ENCODE measurements at regions not wholly inside any gene's neighbourhood (a gene's known extent, or its start where the extent isn't known, plus 50 kb on each side); places are given as distances from the start of the nearest gene placed in this dataset.

DNA sequence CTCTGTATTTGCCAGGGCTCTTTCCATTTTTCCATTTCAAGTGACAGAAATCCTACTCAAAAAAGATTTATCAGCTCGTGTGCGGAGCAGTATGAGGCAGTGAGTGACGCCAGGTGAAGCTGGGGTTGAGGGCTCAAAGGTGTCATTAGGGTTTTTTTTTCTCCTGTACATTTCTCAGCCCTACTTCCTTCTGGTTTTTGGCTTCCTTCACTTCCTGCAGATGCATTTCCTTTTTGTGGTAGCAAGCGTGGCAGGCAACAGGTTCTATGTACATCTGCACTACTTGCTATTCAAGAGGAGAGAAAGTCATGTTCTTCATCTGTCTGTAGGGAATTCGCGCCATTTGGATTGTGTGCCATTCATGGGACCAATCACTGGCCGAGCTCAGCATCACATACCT lies 52.8 kb upstream of the AOAH start:
- intact Hi-C loops (cut with DNase I; ENCODE audit: low total_unique reads), result no loop called here
- 73 to 75% methylated on average over 7 of the region's 7 CpGs for WGBS, 2 donors
- H3K4me3 ChIP-seq (ENCODE audit: low read depth, poor library complexity, severe bottlenecking), result no peak overlapping the region
- no peak for DNase-seq (ENCODE audit: low spot score in 2 of 2)
- TF ChIP-seq, protein P1, sequence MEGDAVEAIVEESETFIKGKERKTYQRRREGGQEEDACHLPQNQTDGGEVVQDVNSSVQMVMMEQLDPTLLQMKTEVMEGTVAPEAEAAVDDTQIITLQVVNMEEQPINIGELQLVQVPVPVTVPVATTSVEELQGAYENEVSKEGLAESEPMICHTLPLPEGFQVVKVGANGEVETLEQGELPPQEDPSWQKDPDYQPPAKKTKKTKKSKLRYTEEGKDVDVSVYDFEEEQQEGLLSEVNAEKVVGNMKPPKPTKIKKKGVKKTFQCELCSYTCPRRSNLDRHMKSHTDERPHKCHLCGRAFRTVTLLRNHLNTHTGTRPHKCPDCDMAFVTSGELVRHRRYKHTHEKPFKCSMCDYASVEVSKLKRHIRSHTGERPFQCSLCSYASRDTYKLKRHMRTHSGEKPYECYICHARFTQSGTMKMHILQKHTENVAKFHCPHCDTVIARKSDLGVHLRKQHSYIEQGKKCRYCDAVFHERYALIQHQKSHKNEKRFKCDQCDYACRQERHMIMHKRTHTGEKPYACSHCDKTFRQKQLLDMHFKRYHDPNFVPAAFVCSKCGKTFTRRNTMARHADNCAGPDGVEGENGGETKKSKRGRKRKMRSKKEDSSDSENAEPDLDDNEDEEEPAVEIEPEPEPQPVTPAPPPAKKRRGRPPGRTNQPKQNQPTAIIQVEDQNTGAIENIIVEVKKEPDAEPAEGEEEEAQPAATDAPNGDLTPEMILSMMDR (IDR thresholded peaks at IDR 0.05), result no peak
- no peak for TF ChIP-seq POLR2A (IDR thresholded peaks at IDR 0.05)

GRCh38 chr7:36775676-36776075 lies 51.4 kb upstream of the AOAH start:
- DNase-seq (ENCODE audit: low spot score in 2 of 2), result no peak
- 74 to 95% methylated on average over 1 of the region's 1 CpG for WGBS, 2 donors
- no peak overlapping the region for H3K4me3 ChIP-seq (ENCODE audit: low read depth, poor library complexity, severe bottlenecking)
- intact Hi-C loops (cut with DNase I; ENCODE audit: low total_unique reads), result no loop called here
- TF ChIP-seq, protein P1 (IDR thresholded peaks at IDR 0.05), result no peak
- no peak for TF ChIP-seq POLR2A (IDR thresholded peaks at IDR 0.05)

GRCh38 chr7:36775061-36775620 lies 50.8 kb upstream of the AOAH start:
- intact Hi-C loops (cut with DNase I; ENCODE audit: low total_unique reads), result no loop called here
- no peak for TF ChIP-seq POLR2A (IDR thresholded peaks at IDR 0.05)
- TF ChIP-seq, protein P1 (IDR thresholded peaks at IDR 0.05), result no peak
- 86% methylated on average over 1 of the region's 1 CpG for WGBS, 2 donors

More at GRCh38 chr7:36775061-36775620, 50.8 kb upstream of the AOAH start:
- DNase-seq (ENCODE audit: low spot score in 2 of 2), result no peak
- H3K4me3 ChIP-seq (ENCODE audit: low read depth, poor library complexity, severe bottlenecking), result no peak overlapping the region

Data from lower leg skin (tissue), 4 donors.